IMR-90 (cell line): ENCODE measurements at regions not wholly inside any gene's neighbourhood (a gene's known extent, or its start where the extent isn't known, plus 50 kb on each side); places are given as distances from the start of the nearest gene placed in this dataset.

Experiments
- ATAC-seq: fragments of 200-7000 bp; cut with Tn5 transposase; 2 replicates; pipeline ENCODE4 v1.9.1; 2020; ENCODE audit warnings: low read depth, mild to moderate bottlenecking, moderate library complexity
- BruUV-seq: library from RNA; stranded (reverse); fragments of 400-500 nt; replicated peaks from 2 replicates; lab custom pipeline; 2021; lab: Mats Ljungman, UMichigan
- CTCF ChIA-PET: fragments of 300-600 bp; formaldehyde crosslinking; extraction: SDS; loops from one replicate; lab custom pipeline; 2021; ENCODE audit warnings: antibody characterized with exemption; lab: Yijun Ruan, JAX
- POLR2A ChIA-PET: fragments of 300-600 bp; sonication (Branson Sonifier 250); formaldehyde crosslinking; loops from one replicate; lab custom pipeline; 2022; ENCODE audit warnings: antibody characterized with exemption; ENCODE audit not compliant: unreplicated experiment; lab: Charles Lee
- DNase-seq: peaks from one replicate; pipeline ENCODE4 v3.0.0; 2013
- H2AFZ ChIP-seq: replicated peaks from 2 replicates; pipeline ENCODE3; 2013; ENCODE audit warnings: low read length, mild to moderate bottlenecking; ENCODE audit not compliant: poor library complexity
- H2AK5ac ChIP-seq: 2 replicates; pipeline ENCODE4 v1.6.1; 2013; ENCODE audit warnings: low read depth, low read length, inconsistent platforms
- H2AK9ac ChIP-seq: replicated peaks from 2 replicates; pipeline ENCODE3; 2013; ENCODE audit warnings: mild to moderate bottlenecking, low read depth, low read length, moderate library complexity; ENCODE audit not compliant: poor library complexity
- H2BK120ac ChIP-seq: 2 replicates; pipeline ENCODE4 v1.6.1; 2013; ENCODE audit warnings: low read depth, low read length, inconsistent platforms
- H2BK15ac ChIP-seq: 3 replicates; pipeline ENCODE4 v1.6.1; 2013; ENCODE audit warnings: low read depth, low read length, inconsistent platforms
- H2BK20ac ChIP-seq: 2 replicates; pipeline ENCODE4 v1.6.1; 2013; ENCODE audit warnings: low read depth, mild to moderate bottlenecking, inconsistent platforms, low read length, moderate library complexity
- H2BK5ac ChIP-seq: 2 replicates; pipeline ENCODE4 v1.6.1; 2013; ENCODE audit warnings: mild to moderate bottlenecking, low read depth, low read length, inconsistent platforms; ENCODE audit not compliant: poor library complexity, severe bottlenecking
- H3K14ac ChIP-seq: replicated peaks from 2 replicates; pipeline ENCODE4 v1.6.1; 2013; ENCODE audit warnings: low read depth, low read length, inconsistent platforms
- H3K18ac ChIP-seq: 2 replicates; pipeline ENCODE4 v1.6.1; 2013; ENCODE audit warnings: low read depth, low read length, control low read depth
- H3K23ac ChIP-seq: 2 replicates; pipeline ENCODE4 v1.6.1; 2013; ENCODE audit warnings: low read depth, low read length, inconsistent platforms
- H3K27ac ChIP-seq: 2 replicates; pipeline ENCODE4 v1.5.1; 2013; ENCODE audit warnings: mild to moderate bottlenecking, control low read depth, low read length; ENCODE audit not compliant: insufficient read depth
- H3K27me3 ChIP-seq: 2 replicates; pipeline ENCODE4 v1.6.1; 2013; ENCODE audit warnings: low read length; ENCODE audit not compliant: control insufficient read depth, insufficient read depth
- H3K36me3 ChIP-seq: 2 replicates; pipeline ENCODE4 v1.6.1; 2013; ENCODE audit warnings: low read length, mixed read lengths; ENCODE audit not compliant: control insufficient read depth, insufficient read depth
- H3K4ac ChIP-seq: 2 replicates; pipeline ENCODE4 v1.6.1; 2013; ENCODE audit warnings: low read depth, low read length, inconsistent platforms
- H3K4me1 ChIP-seq: 2 replicates; pipeline ENCODE4 v1.6.1; 2013; ENCODE audit warnings: low read length, mixed read lengths; ENCODE audit not compliant: control insufficient read depth, insufficient read depth
- H3K4me2 ChIP-seq: 2 replicates; pipeline ENCODE4 v1.6.1; 2013; ENCODE audit warnings: low read depth, mild to moderate bottlenecking, control low read depth, low read length, moderate library complexity
- H3K4me3 ChIP-seq: 2 replicates; pipeline ENCODE4 v1.5.1; 2013; ENCODE audit warnings: low read depth, mild to moderate bottlenecking, control low read depth, low read length, moderate library complexity; ENCODE audit not compliant: insufficient read depth
- H3K56ac ChIP-seq: 2 replicates; pipeline ENCODE4 v1.6.1; 2013; ENCODE audit warnings: low read length, inconsistent platforms; ENCODE audit not compliant: insufficient read depth; ENCODE audit errors: extremely low read depth
- H3K79me1 ChIP-seq, 2 experiments: 2 replicates each; pipeline ENCODE4 v1.6.1; 2013; ENCODE audit warnings: low read length in 2 of 2, inconsistent platforms in 1 of 2, low read depth in 1 of 2
- H3K9ac ChIP-seq: 2 replicates; pipeline ENCODE4 v1.6.1; 2013; ENCODE audit warnings: low read depth, low read length, control low read depth
- H3K9me1 ChIP-seq: 2 replicates; pipeline ENCODE4 v1.6.1; 2013; ENCODE audit warnings: low read length, inconsistent platforms; ENCODE audit not compliant: insufficient read depth
- H3K9me3 ChIP-seq: 2 replicates; pipeline ENCODE4 v1.6.1; 2013; ENCODE audit warnings: low read length; ENCODE audit not compliant: control insufficient read depth, insufficient read depth
- H4K20me1 ChIP-seq: 2 replicates; pipeline ENCODE4 v1.6.1; 2013; ENCODE audit warnings: low read length, inconsistent platforms; ENCODE audit not compliant: insufficient read depth
- H4K5ac ChIP-seq: 2 replicates; pipeline ENCODE4 v1.6.1; 2013; ENCODE audit warnings: mild to moderate bottlenecking, low read depth, low read length, control low read depth
- H4K8ac ChIP-seq, 2 experiments: 2 replicates each; pipeline ENCODE4 v1.6.1; 2013; ENCODE audit warnings: low read depth in 2 of 2, low read length in 2 of 2, control low read depth in 1 of 2, inconsistent platforms in 1 of 2
- H4K91ac ChIP-seq: 2 replicates; pipeline ENCODE4 v1.6.1; 2013; ENCODE audit warnings: low read depth, low read length, inconsistent platforms; ENCODE audit not compliant: insufficient read depth
- BHLHE40 ChIP-seq: fragments of 150-350 bp; IDR thresholded peaks from 2 replicates; pipeline ENCODE4 v1.6.1; 2016; ENCODE audit warnings: mild to moderate bottlenecking, low read depth, low read length
- CEBPB ChIP-seq: IDR thresholded peaks from 2 replicates; pipeline ENCODE4 v1.6.1; 2012; ENCODE audit warnings: low read depth, low read length, improper control_type of control experiment
- CHD1 ChIP-seq: IDR thresholded peaks from 2 replicates; pipeline ENCODE4 v1.6.1; 2012; ENCODE audit warnings: low read depth, low read length, improper control_type of control experiment
- CTCF ChIP-seq: conservative IDR thresholded peaks from 2 replicates; pipeline ENCODE4 v1.5.1; 2012; ENCODE audit warnings: mild to moderate bottlenecking, low read depth, low read length, improper control_type of control experiment
- MAFK ChIP-seq: IDR thresholded peaks from 2 replicates; pipeline ENCODE4 v1.6.1; 2012; ENCODE audit warnings: low read depth, low read length, improper control_type of control experiment
- POLR2A ChIP-seq: IDR thresholded peaks from 2 replicates; pipeline ENCODE4 v1.6.1; 2012; ENCODE audit warnings: mild to moderate bottlenecking, low read depth, low read length
- RAD21 ChIP-seq: IDR thresholded peaks from 2 replicates; pipeline ENCODE4 v1.6.1; 2012; ENCODE audit warnings: low read length, improper control_type of control experiment
- RFX5 ChIP-seq: IDR thresholded peaks from 2 replicates; pipeline ENCODE4 v1.8.0; 2012; ENCODE audit warnings: low read depth, mild to moderate bottlenecking, low read length, moderate library complexity
- WGBS, 2 experiments: methylation state at CpG; one replicate each; pipeline versions ENCODE4 v1.1.5 to v1.1.7; 2013; ENCODE audit warnings: missing lambda C conversion rate in 2 of 2; ENCODE audit not compliant: insufficient read length in 1 of 2; ENCODE audit errors: extremely low coverage in 2 of 2; 5-methylcytosine and 5-hydroxymethylcytosine counted together
- dilution Hi-C: fragments of 300-500 bp; cut with HindIII; formaldehyde crosslinking; loops from one replicate; pipeline ENCODE4 v1.14.3; 2018; ENCODE audit warnings: low sequenced_read_pairs; ENCODE audit not compliant: unreplicated experiment
- in situ Hi-C: fragments of 300-500 bp; cut with MboI; formaldehyde crosslinking; loops from 3 replicates; pipeline ENCODE4 v1.14.3; 2019; ENCODE audit warnings: low sequenced_read_pairs, inconsistent platforms, mixed read lengths
- intact Hi-C: fragments of 100-400 bp; cut with micrococcal nuclease; formaldehyde crosslinking; loops from 2 replicates; pipeline ENCODE4 v1.10.0; 2022
- TF ChIP-seq, protein P1 (sequence below): fragments of 150-350 bp; IDR thresholded peaks from 2 replicates; pipeline ENCODE4 v1.6.1; 2016; ENCODE audit warnings: low read depth, mild to moderate bottlenecking, low read length, moderate library complexity, borderline replicate concordance
- TF ChIP-seq, protein P2 (sequence below): fragments of 150-350 bp; IDR thresholded peaks from 2 replicates; pipeline ENCODE4 v1.6.1; 2017; ENCODE audit warnings: mild to moderate bottlenecking, antibody characterized with exemption, low read length, low read depth

GRCh38 chr14:84435820-84436324, 1094.1 kb upstream of the FLRT2 start:
- DNase-seq (no peak), ATAC-seq (no peak)
- Histone ChIP-seq H3K9ac (no peak overlapping the region), H3K27ac (no peak overlapping the region), H2AK9ac (no peak overlapping the region), H4K20me1 (no peaks in the 10 kb centered on the region), H3K9me3 (no peaks in the 10 kb centered on the region), H3K27me3 (no peaks in the 10 kb centered on the region), H3K36me3 (no peaks in the 10 kb centered on the region), H3K4me2 (no peak overlapping the region), H2BK120ac (no peak overlapping the region), H3K14ac (no peak overlapping the region), H3K23ac (no peak overlapping the region), H4K91ac (no peak overlapping the region), H3K4me1 (no peaks in the 10 kb centered on the region), H3K56ac (no peak overlapping the region), H3K18ac (no peak overlapping the region), H2AK5ac (no peak overlapping the region), H4K5ac (no peak overlapping the region), H2BK5ac (no peak overlapping the region), H3K9me1 (no peaks in the 10 kb centered on the region), H3K4me3 (no peak overlapping the region), H2BK15ac (no peak overlapping the region), H2AFZ (no peak overlapping the region), H4K8ac (no peak overlapping the region), H3K79me1 (no peaks in the 10 kb centered on the region), H3K4ac (no peak overlapping the region), H2BK20ac (no peak overlapping the region)
- no peak for TF ChIP-seq CTCF
- TF ChIP-seq RAD21: no peak
- no peak for TF ChIP-seq BHLHE40
- TF ChIP-seq MAFK: no peak
- no peak for TF ChIP-seq CEBPB
- TF ChIP-seq, protein P1, sequence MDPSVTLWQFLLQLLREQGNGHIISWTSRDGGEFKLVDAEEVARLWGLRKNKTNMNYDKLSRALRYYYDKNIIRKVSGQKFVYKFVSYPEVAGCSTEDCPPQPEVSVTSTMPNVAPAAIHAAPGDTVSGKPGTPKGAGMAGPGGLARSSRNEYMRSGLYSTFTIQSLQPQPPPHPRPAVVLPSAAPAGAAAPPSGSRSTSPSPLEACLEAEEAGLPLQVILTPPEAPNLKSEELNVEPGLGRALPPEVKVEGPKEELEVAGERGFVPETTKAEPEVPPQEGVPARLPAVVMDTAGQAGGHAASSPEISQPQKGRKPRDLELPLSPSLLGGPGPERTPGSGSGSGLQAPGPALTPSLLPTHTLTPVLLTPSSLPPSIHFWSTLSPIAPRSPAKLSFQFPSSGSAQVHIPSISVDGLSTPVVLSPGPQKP: no peak
- TF ChIP-seq, protein P2, sequence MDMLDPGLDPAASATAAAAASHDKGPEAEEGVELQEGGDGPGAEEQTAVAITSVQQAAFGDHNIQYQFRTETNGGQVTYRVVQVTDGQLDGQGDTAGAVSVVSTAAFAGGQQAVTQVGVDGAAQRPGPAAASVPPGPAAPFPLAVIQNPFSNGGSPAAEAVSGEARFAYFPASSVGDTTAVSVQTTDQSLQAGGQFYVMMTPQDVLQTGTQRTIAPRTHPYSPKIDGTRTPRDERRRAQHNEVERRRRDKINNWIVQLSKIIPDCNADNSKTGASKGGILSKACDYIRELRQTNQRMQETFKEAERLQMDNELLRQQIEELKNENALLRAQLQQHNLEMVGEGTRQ: no peak
- no peak for TF ChIP-seq CHD1
- TF ChIP-seq RFX5: no peak
- no peak for TF ChIP-seq POLR2A
- CTCF ChIA-PET: no interaction called here
- POLR2A ChIA-PET: no interaction called here
- no CpG with 5 or more reads among the region's 1 CpG for WGBS, 2 experiments
- dilution Hi-C loops: no loop called here
- no TSS peak for BruUV-seq
- in situ Hi-C loops: no loop called here
- intact Hi-C loops: no loop called here
